Choroid plexus epithelial cell (primary cell): ENCODE measurements at regions not wholly inside any gene's neighbourhood (a gene's known extent, or its start where the extent isn't known, plus 50 kb on each side); places are given as distances from the start of the nearest gene placed in this dataset.

ENCODE experiments used
- DNase-seq: peaks from one replicate; pipeline ENCODE4 v3.0.0-alpha.2; 2010; ENCODE audit warnings: low read depth
- H3K4me3 ChIP-seq: 2 replicates; pipeline ENCODE4 v1.5.1; 2011; ENCODE audit warnings: low read depth, mild to moderate bottlenecking, control low read depth, low read length, moderate library complexity
- TF ChIP-seq, protein P1 (sequence below): conservative IDR thresholded peaks from 2 replicates; pipeline ENCODE4 v1.5.1; 2011; ENCODE audit warnings: low read depth, mild to moderate bottlenecking, control low read depth, inconsistent platforms, low read length, moderate library complexity

DNA sequence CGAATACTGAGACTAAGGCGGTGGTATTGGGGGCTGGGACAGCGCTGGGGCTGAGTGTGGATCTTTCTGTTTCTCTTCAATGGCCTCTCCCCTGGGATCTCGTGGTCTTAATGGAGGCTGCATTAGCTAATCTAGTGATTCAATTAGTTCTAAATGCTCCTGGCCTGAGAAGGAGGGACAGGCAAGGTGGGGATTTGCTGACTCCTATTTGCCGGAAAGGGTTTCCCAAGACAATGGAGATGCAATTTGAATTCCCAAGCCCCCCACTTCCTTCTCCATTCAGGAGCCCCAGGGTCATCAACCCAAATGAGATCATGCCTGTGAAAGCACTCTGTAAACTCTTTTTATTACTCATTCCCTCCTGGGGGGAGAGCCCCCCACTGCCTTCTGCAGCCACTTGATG is 111.7 kb upstream of the PLXNA4 start:
- no peak for DNase-seq
- TF ChIP-seq, protein P1, sequence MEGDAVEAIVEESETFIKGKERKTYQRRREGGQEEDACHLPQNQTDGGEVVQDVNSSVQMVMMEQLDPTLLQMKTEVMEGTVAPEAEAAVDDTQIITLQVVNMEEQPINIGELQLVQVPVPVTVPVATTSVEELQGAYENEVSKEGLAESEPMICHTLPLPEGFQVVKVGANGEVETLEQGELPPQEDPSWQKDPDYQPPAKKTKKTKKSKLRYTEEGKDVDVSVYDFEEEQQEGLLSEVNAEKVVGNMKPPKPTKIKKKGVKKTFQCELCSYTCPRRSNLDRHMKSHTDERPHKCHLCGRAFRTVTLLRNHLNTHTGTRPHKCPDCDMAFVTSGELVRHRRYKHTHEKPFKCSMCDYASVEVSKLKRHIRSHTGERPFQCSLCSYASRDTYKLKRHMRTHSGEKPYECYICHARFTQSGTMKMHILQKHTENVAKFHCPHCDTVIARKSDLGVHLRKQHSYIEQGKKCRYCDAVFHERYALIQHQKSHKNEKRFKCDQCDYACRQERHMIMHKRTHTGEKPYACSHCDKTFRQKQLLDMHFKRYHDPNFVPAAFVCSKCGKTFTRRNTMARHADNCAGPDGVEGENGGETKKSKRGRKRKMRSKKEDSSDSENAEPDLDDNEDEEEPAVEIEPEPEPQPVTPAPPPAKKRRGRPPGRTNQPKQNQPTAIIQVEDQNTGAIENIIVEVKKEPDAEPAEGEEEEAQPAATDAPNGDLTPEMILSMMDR: no peak
- H3K4me3 ChIP-seq: no peak overlapping the region

- DNase-seq: no peak
- TF ChIP-seq, protein P1: no peak
Observed at GRCh38 chr7:132687016-132687415, 110.7 kb upstream of the PLXNA4 start.

GRCh38 chr7:132685277-132685676 is 109.0 kb upstream of the PLXNA4 start:
- TF ChIP-seq, protein P1: no peak

More at GRCh38 chr7:132687016-132687415, 110.7 kb upstream of the PLXNA4 start:
- no peak overlapping the region for H3K4me3 ChIP-seq

DNA sequence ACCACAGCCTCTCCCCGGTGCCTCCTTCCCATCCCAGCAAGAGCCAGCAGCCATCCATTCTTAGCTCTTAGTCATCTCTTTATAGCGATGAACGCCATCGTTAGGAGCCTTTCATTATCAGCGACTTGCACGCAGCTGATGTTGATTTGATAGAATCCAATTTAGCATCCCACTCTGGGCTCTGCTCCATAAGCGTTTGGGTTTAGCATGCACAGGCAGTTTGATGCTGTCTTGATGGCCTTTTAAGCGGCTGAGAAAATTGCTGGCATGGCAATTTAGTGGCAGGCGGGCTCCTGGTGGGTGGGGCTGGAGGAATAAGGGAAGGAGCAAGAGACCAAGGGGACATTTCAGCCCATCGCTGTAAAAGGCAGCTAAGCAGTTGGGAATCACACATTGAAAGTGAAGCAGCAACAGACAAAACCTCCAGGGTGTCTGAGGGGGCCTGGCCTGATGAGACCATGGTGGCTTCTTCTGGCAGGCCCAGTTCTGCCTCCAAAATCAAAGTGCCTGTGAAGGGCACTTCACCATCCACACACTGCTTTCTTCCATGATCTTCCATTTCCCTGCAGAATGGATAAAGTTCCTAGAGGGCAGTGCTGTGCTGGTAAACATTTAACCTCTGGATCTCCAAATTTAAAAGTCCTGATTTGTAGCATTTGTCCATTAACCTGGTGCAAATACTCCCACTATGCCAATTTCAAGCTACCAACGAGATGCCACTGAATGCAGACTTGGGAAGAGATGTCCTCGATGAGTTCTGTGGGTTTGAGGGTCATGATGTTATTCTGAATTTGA is 107.8 kb upstream of the PLXNA4 start:
- TF ChIP-seq, protein P1: no peak

More at GRCh38 chr7:132685277-132685676, 109.0 kb upstream of the PLXNA4 start:
- DNase-seq: no peak
- no peak overlapping the region for H3K4me3 ChIP-seq

DNA sequence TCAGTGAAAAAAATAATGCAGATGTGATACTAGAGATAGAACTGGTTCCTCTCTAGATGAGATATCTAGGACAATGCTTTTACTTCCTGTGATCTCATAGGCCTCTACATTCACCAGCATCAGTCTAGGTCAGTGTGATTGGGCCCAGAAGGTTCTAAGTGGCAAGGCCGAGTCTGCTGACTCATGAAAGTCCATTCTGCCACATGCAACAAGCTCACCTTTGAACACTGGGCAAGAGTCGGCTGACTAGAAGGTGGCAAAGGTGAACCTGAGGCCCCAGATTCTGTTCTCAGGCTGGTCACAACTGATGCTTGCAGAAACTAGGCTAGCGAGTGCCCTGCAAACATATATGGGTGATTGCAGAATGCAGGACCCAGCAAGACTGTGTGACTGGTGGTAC is 105.7 kb upstream of the PLXNA4 start:
- DNase-seq: no peak
- TF ChIP-seq, protein P1: no peak
- no peak overlapping the region for H3K4me3 ChIP-seq

More for the DNA sequence above, 107.8 kb upstream of the PLXNA4 start:
- peak; percentile 3 for DNase-seq
- no peak overlapping the region for H3K4me3 ChIP-seq

DNA sequence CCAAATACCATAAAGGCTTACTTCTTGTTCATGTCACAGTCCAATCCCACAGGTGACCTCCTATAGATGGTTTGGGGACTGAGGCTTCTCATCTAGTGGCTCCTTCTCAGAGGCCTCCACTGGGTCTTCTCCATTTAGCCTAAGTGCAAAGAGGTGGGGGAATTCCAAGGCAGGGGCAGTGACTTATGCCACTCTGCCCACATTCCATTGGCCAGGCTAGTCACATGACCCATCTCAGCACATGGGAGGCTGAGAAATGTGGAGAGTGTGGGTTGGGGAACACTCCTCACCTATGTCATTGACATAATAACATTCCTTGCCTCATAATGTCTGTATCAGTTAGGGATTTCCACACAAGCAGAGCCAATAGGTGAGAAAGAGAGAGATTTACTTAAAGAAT is 104.3 kb upstream of the PLXNA4 start:
- no peak overlapping the region for H3K4me3 ChIP-seq
- TF ChIP-seq, protein P1: no peak
- DNase-seq: no peak

- no peak for DNase-seq
- no peak overlapping the region for H3K4me3 ChIP-seq
- TF ChIP-seq, protein P1: no peak
Observed at GRCh38 chr7:132678656-132679055, 102.4 kb upstream of the PLXNA4 start.
